ENCODE measurements at regions not wholly inside any gene's neighbourhood (a gene's known extent, or its start where the extent isn't known, plus 50 kb on each side); places are given as distances from the start of the nearest gene placed in this dataset.

DNA sequence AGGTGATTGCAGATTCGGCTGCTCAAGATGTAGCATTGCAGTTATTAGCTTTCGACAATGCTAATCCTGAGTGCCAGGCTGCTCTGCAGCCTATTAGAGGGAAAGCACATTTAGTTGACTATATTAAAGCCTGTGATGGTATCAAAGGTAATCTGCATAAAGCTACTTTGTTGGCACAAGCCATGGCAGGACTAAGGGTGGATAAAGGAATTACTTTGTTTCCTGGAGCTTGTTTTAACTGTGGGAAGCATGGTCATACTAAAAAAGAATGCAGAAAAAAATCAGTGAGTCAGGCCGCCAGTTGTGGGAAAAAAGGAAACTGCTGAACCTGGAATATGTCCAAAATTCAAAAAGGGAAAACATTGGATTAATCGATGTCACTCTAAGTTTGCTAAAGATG lies 154.9 kb upstream of the TECRL start:
- no peaks in the 10 kb centered on the region for H4K20me1 ChIP-seq (replicated peaks; ENCODE audit: insufficient read depth)
- no peak for DNase-seq (ENCODE audit: low spot score)
- H3K9me2 ChIP-seq (ENCODE audit: insufficient read depth): 0 out of 2 replicates have a peak, but pooled peaks cover 2% of the 10 kb centered on the region
- no peaks in the 10 kb centered on the region for H3K27me3 ChIP-seq (ENCODE audit: insufficient read depth)
- Mint-ChIP-seq H3K4me3 (no peak overlapping the region), H3K36me3 (ENCODE audit: low read depth) (peaks cover 3% of the 10 kb centered on the region; the same call in 2 of the 3 replicates), H3K9me3 (peaks cover 8% of the 10 kb centered on the region; the same call in 2 of the 3 replicates), H3K4me1 (no peaks in the 10 kb centered on the region; the same call in 2 of the 3 replicates), H3K27me3 (ENCODE audit: insufficient read depth, low read depth, poor library complexity) (peaks cover 2% of the 10 kb centered on the region), H3K27ac (no peak overlapping the region)
- no peak overlapping the region for H3K4me3 ChIP-seq
- no peaks in the 10 kb centered on the region for H3K36me3 ChIP-seq (ENCODE audit: insufficient read depth)
- TF ChIP-seq ZNF114 (CRISPR knock-in tag; IDR thresholded peaks at IDR 0.05) (no peak), NANOG (IDR thresholded peaks at IDR 0.05; ENCODE audit: borderline replicate concordance) (no peak)
- no peaks in the 10 kb centered on the region for H3K4me1 ChIP-seq (ENCODE audit: insufficient read depth)
- no peak overlapping the region for H2AFZ ChIP-seq
- H3K4me2 ChIP-seq: no peak overlapping the region
- no peak overlapping the region for H3K27ac ChIP-seq (ENCODE audit: low read depth)
- H3F3A ChIP-seq (replicated peaks; ENCODE audit: low read depth): no peaks in the 10 kb centered on the region
- no peaks in the 10 kb centered on the region for H3K79me2 ChIP-seq (replicated peaks; ENCODE audit: insufficient read depth)
- ATAC-seq: no peak

GRCh38 chr4:64559571-64559970 lies 150.3 kb upstream of the TECRL start:
- H3K79me2 ChIP-seq (replicated peaks; ENCODE audit: insufficient read depth): no peaks in the 10 kb centered on the region
- no peaks in the 10 kb centered on the region for H3K27me3 ChIP-seq (ENCODE audit: insufficient read depth)
- Mint-ChIP-seq H3K27ac (no peak overlapping the region), H3K9me3 (peaks cover 8% of the 10 kb centered on the region; the same call in 2 of the 3 replicates), H3K27me3 (ENCODE audit: insufficient read depth, low read depth, poor library complexity) (peaks cover 2% of the 10 kb centered on the region), H3K4me1 (no peaks in the 10 kb centered on the region), H3K36me3 (ENCODE audit: low read depth) (peaks cover 3% of the 10 kb centered on the region; the same call in 2 of the 3 replicates), H3K4me3 (no peak overlapping the region)
- no peaks in the 10 kb centered on the region for H3K36me3 ChIP-seq (ENCODE audit: insufficient read depth)
- H3K27ac ChIP-seq (ENCODE audit: low read depth): no peak overlapping the region
- no peak for TF ChIP-seq ETS1 (IDR thresholded peaks at IDR 0.05)
- no peak for TF ChIP-seq JUNB (IDR thresholded peaks at IDR 0.05; ENCODE audit: unreplicated experiment)
- TF ChIP-seq POLR2AphosphoS5 (IDR thresholded peaks at IDR 0.05; ENCODE audit: low read depth): no peak
- no peak for TF ChIP-seq NANOG (IDR thresholded peaks at IDR 0.05; ENCODE audit: borderline replicate concordance)
- no peak for TF ChIP-seq ZNF114 (CRISPR knock-in tag; IDR thresholded peaks at IDR 0.05)
- TF ChIP-seq EZH2 (IDR thresholded peaks at IDR 0.05; ENCODE audit: low read depth, unreplicated experiment): no peak
- no peak for TF ChIP-seq CREB1 (CRISPR knock-in tag; IDR thresholded peaks at IDR 0.05; ENCODE audit: low read depth)
- TF ChIP-seq STAT1 (IDR thresholded peaks at IDR 0.05; ENCODE audit: unreplicated experiment): no peak
- no peak for TF ChIP-seq ZNF331 (CRISPR knock-in tag; IDR thresholded peaks at IDR 0.05; ENCODE audit: low read depth)
- no peak for TF ChIP-seq CTCF (conservative IDR thresholded peaks at IDR 0.05; ENCODE audit: low read depth in 2 of 2)
- TF ChIP-seq, protein P1, sequence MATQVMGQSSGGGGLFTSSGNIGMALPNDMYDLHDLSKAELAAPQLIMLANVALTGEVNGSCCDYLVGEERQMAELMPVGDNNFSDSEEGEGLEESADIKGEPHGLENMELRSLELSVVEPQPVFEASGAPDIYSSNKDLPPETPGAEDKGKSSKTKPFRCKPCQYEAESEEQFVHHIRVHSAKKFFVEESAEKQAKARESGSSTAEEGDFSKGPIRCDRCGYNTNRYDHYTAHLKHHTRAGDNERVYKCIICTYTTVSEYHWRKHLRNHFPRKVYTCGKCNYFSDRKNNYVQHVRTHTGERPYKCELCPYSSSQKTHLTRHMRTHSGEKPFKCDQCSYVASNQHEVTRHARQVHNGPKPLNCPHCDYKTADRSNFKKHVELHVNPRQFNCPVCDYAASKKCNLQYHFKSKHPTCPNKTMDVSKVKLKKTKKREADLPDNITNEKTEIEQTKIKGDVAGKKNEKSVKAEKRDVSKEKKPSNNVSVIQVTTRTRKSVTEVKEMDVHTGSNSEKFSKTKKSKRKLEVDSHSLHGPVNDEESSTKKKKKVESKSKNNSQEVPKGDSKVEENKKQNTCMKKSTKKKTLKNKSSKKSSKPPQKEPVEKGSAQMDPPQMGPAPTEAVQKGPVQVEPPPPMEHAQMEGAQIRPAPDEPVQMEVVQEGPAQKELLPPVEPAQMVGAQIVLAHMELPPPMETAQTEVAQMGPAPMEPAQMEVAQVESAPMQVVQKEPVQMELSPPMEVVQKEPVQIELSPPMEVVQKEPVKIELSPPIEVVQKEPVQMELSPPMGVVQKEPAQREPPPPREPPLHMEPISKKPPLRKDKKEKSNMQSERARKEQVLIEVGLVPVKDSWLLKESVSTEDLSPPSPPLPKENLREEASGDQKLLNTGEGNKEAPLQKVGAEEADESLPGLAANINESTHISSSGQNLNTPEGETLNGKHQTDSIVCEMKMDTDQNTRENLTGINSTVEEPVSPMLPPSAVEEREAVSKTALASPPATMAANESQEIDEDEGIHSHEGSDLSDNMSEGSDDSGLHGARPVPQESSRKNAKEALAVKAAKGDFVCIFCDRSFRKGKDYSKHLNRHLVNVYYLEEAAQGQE (IDR thresholded peaks at IDR 0.05; ENCODE audit: unreplicated experiment): no peak
- TF ChIP-seq EZH2phosphoT487 (IDR thresholded peaks at IDR 0.05; ENCODE audit: unreplicated experiment): no peak
- H3K9me2 ChIP-seq (ENCODE audit: insufficient read depth): 0 out of 2 replicates have a peak, but pooled peaks cover 2% of the 10 kb centered on the region
- ATAC-seq (no peak), DNase-seq (ENCODE audit: low spot score) (no peak)
- no peaks in the 10 kb centered on the region for H3K4me1 ChIP-seq (ENCODE audit: insufficient read depth)
- no peaks in the 10 kb centered on the region for H4K20me1 ChIP-seq (replicated peaks; ENCODE audit: insufficient read depth)
- no peak overlapping the region for H2AFZ ChIP-seq
- no peak overlapping the region for H3K4me2 ChIP-seq
- no peak overlapping the region for H3K4me3 ChIP-seq
- no peaks in the 10 kb centered on the region for H3F3A ChIP-seq (replicated peaks; ENCODE audit: low read depth)

Data from GM23338 (cell line).